Tibial nerve (tissue), 3 donors: ENCODE measurements at regions not wholly inside any gene's neighbourhood (a gene's known extent, or its start where the extent isn't known, plus 50 kb on each side); places are given as distances from the start of the nearest gene placed in this dataset.

Experiments
- CTCF ChIP-seq, 5 experiments: fragments of 200-600 bp in 3 of 5; fragments of 450-650 bp in 2 of 5; sonication (generic) in 3 of 5; IDR thresholded peaks; one replicate each; pipeline ENCODE4 v1.5.1; 2016 to 2019; ENCODE audit warnings: antibody characterized with exemption in 5 of 5, mild to moderate bottlenecking in 3 of 5, moderate library complexity in 2 of 5
- POLR2A ChIP-seq, 2 donors: fragments of 450-650 bp; IDR thresholded peaks; one replicate each; pipeline ENCODE4 v1.6.1; 2017; ENCODE audit warnings: antibody characterized with exemption in 2 of 2, mild to moderate bottlenecking in 2 of 2, moderate library complexity in 2 of 2

DNA sequence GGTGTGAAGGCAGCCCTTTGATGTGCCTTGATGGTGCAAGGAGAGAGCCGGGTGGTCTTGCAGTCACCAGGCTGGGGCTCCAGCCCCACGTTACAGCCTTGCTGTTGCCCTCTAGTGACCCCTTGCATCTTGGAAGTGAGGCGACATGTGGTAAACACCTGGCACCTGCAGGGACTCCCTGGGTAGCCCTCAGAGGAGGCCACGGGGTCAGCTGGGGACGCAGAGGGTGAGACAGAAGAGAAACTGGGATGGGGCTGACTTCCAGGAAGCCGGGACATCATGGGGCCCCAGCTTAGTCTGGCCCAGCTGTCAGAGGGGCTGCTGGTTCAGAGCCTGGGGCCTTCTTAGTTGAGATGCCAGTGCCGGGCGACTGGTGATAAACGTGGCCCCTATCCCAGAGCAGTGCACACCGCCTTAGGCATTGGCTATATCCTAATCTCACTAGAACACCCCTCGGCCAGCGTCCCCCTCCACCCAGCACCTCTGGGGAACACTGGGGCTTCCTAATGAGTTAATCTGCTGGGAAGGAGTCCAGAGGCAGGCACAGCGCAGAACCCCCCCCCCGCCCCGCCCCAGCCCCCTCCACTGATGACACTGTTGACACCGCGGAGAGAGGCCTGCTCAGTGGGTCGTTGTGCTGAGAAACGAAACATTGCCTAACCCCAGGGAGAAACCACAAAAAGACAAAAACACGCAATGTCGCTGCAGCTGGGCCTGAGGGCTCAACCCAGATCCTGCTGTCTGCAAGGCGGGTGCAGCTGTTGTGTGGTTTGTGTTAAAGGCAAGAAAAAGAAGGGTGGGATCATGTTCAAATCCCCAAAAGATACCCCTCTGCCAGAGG is 60.5 kb upstream of the KLF13 start:
- TF ChIP-seq POLR2A (IDR thresholded peaks at IDR 0.05) (no peak), CTCF (IDR thresholded peaks at IDR 0.05) (no peak)
